GM18907 (cell line): ENCODE measurements at regions not wholly inside any gene's neighbourhood (a gene's known extent, or its start where the extent isn't known, plus 50 kb on each side); places are given as distances from the start of the nearest gene placed in this dataset.

ENCODE experiments used
- ATAC-seq: cut with Tn5 transposase; IDR thresholded peaks from one replicate; pipeline ENCODE4 v1.9.1; 2021; ENCODE audit warnings: mild to moderate bottlenecking, moderate library complexity; ENCODE audit not compliant: unreplicated experiment

DNA sequence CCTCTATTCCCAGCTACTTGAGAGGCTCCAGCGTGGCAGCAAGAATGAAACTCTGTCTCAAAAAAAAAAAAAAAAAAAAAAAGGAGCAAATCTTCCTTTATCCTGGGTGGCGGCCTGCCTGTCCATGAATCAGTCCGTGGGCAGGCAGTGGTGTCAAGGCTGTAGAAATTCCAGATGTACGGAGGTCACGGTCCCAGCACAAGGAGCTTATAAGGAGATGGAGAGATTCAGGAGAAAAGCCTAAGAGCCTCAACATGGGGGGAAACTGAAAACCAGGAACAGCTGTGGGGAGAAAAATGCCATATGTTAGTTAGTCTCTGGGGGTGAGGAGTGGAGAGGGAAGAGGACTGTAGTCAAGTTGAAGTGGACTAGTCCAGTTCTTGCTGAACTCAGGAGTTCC, 130.5 kb upstream of the CRY1 start:
- no peak for ATAC-seq

DNA sequence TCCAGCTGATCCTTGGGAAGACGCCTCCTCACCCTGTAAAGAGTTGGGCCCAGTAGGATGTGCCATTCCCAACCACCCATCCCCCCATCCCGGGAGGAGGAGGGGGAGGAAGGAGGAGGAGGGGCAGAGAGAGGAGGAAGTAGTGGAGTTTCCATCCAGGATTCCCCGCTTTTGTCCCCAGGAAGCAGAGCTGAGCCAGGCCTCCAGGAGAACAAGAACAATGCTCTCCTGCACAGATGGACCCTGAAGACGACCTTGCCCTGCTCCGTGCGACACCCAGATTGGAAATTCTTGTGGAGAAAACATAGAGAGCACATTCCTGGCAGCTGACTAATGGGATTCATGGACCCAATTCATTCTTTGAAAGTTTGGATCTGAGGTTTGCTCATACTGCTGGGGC, 132.3 kb upstream of the CRY1 start:
- ATAC-seq, result no peak

- no peak for ATAC-seq
These were observed 132.8 kb upstream of the CRY1 start for GRCh38 chr12:107226126-107226525.

- ATAC-seq, result no peak
These were observed 134.7 kb upstream of the CRY1 start for GRCh38 chr12:107228076-107228475.

- no peak for ATAC-seq
These were observed 136.5 kb upstream of the CRY1 start for GRCh38 chr12:107229827-107230226.

- ATAC-seq, result no peak
These were observed 138.0 kb upstream of the CRY1 start for GRCh38 chr12:107231303-107231702.

DNA sequence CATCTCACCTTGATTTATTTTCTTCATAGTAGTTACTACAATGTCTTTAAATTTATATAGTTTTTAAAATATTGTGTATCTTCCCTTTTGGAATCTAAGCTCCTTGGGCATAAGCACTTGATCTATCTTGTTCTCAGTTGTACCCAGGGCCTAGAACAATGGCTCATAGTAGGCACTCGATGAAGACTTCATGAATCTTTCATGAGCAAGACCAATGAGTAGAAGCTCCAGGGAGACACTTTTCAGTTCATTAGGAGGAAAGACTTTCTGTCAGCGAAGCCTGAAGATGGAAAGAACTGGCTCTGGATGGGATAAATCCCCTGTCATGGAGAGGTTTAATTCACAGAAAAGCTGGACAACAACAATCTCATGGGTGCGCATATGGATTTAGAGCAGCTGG, 140.2 kb upstream of the CRY1 start:
- ATAC-seq, result no peak

DNA sequence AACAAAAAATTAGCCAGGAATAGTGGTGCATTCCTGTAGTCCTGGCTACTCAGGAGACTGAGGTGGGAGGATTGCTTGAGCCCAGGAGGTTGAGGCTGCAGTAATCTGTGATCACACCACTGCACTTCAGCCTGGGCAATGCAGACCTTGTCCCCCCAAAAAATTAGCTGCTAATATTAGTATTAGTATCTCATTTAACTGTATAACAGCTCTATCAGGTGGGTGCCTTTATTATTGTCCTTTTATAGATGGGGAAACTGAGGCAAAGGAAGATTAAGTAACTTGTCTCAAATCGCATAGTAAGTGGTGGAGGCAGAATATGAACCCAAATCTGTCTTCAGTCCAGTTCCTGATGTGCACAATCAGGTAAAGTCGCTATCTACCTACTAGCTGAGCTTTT, 142.3 kb upstream of the CRY1 start:
- ATAC-seq, result no peak

GRCh38 chr12:107236824-107237511, 143.6 kb upstream of the CRY1 start:
- no peak for ATAC-seq

- ATAC-seq, result no peak
These were observed 144.9 kb upstream of the CRY1 start for GRCh38 chr12:107238296-107238695.

DNA sequence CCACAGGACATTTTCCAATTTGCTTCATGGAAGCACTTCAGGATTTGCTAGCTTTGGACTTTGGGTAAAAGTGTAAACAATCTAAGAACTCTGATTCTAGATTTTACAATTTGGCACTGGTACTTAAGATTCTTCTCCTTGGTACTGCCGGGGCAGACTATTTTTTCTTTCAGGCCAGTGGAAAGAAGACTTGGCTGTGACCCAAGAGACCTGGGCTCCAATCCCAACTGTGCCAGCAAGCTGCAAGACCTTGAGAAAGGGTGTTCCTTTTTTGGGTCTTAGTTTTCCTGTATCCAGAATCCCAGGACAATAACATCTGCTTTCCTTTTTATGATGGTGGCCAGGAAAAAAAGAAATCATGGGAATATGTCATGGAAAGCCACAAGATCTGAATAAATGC, 148.1 kb upstream of the CRY1 start:
- no peak for ATAC-seq

DNA sequence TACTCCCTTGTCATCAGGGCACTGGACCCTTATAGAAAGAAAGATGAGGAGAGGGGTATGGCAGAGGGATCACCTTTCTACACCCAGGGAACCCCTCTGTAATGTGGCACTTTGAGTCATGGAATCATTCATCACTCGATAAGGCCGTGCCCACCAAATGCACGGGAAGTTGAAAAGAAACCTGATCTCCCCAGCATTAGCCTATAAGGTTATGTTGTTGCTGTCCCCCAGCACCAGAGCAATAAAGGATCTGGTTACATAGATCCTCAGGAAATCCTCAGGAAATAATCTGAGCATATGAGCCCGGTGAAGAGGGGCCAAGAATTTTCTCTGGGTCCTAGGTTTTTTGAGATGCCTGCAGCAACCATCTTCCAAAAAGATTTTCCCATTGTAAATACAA, 148.8 kb upstream of the CRY1 start:
- no peak for ATAC-seq

GRCh38 chr12:107243341-107243740, 150.0 kb upstream of the CRY1 start:
- ATAC-seq, result no peak

- no peak for ATAC-seq
These were observed 151.2 kb upstream of the CRY1 start for GRCh38 chr12:107244584-107244983.

- no peak for ATAC-seq
These were observed 154.3 kb upstream of the CRY1 start for GRCh38 chr12:107247650-107248049.

GRCh38 chr12:107248187-107248586, 154.8 kb upstream of the CRY1 start:
- ATAC-seq, result no peak

DNA sequence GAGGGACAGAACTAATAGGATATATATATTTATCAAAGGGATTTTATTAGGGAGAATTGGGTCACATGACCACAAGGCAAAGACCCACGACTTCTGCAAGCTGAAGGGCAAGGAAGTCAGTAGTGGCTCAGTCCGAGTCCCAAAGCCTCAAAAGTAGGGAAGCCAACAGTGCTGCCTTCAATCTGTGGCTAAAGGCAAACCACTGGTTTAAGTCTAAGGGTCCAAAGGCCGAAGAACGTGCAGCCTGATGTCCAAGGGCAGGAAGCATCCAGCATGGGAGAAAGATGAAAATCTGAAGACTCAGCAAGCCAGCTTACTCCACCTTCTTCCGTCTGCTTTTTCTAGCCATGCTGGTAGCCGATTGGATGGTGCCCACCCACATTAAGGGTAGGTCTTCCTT, 157.9 kb upstream of the CRY1 start:
- no peak for ATAC-seq

- no peak for ATAC-seq
These were observed 160.0 kb upstream of the CRY1 start for GRCh38 chr12:107253361-107253760.

DNA sequence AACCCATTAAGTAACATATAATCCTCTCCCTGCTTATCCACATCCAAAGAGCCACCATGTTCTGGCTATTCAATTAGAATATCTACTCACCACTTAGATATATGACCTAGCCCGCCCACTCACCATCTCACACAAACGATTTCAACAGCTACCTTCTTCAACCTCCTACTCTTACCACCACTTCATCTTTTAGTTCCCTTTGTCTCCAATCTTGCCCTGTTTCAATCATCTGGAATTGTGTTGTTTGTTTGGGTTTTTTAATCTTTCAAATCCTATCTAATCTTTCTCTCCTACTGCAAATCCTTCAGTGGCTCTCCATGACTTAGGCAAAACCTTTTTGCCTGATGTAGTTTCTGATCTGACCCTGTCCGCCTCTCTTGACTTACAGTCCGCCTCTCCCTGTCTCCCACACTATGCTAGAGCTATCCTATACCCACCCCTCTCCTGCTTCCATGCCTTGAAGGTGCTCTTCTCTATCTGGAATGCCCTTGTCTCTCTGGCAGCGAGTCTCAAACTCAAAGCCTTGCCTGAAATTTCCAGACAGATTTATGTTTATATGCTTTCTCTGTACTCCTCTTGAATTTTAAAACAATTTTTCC, 161.0 kb upstream of the CRY1 start:
- no peak for ATAC-seq

DNA sequence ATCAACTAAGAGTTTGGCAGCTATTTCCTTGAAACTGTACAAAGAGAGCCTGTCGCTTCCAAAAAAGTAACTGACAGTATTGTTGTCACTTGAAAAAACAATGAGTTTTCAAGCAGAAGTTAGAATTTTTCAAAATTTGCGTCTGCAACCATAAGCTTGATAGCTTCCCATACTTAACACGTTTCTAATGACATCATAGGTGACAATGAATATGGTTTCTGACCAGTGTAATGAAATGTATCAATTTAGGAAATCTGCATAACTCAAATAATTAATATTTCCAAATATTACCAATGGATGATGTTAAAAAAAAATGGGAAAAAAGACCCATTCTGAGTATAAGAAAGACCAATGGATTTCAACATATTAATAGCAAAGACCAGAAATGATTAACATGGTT, 165.4 kb upstream of the CRY1 start:
- no peak for ATAC-seq

DNA sequence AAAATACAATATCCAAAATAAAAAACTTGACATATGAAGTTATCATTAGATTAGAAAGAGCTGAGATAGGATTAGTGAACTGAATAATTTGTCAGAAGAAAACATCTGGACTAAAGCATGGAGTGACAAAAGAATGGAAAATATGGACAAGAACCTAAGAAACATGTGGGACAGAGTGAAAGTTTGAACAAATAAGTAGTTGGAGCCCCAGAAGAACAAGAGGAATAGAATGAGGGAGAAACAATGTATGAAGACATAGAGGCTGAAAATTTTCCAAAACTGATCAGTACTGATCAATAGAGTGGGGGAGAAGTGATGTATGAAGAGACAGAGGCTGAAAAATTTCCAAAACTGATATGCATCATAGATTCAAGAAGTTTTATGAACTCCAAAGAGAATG, 170.6 kb upstream of the CRY1 start:
- ATAC-seq, result no peak

DNA sequence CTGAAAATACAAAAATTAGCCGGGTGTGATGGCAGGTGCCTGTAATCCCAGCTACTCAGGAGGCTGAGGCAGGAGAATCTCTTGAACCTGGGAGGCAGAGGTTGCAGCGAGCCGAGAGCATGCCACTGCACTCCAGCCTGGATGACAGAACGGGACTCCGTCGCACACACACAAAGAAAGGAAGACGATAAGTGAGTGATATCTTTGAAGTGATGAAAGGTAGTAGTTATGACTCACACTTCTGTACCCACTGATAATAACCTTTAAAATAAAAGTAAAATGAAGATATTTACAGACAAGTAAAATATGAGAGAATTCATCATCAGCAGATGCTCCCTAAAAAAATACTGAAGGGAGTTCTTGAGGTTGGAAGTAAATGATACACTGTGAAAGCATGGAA, 171.3 kb upstream of the CRY1 start:
- no peak for ATAC-seq

GRCh38 chr12:107267604-107268003, 174.3 kb upstream of the CRY1 start:
- ATAC-seq, result no peak
